ENCODE measurements at regions not wholly inside any gene's neighbourhood (a gene's known extent, or its start where the extent isn't known, plus 50 kb on each side); places are given as distances from the start of the nearest gene placed in this dataset.

GRCh38 chr6:103236923-103237322 lies 1622.8 kb downstream of the HACE1 start:
- no peak for TF ChIP-seq CTCF (IDR thresholded peaks at IDR 0.05 in 2 of 3, conservative IDR thresholded peaks at IDR 0.05 in 1 of 3; ENCODE audit: control insufficient read depth in 2 of 3, extremely low read depth in 1 of 3, insufficient read depth in 1 of 3, low read depth in 3 of 3, low read length in 3 of 3)
- no peak for TF ChIP-seq BRCA1 (IDR thresholded peaks at IDR 0.05; ENCODE audit: low read depth, low read length)
- TF ChIP-seq ETV6 (conservative IDR thresholded peaks at IDR 0.05 in 1 of 2, IDR thresholded peaks at IDR 0.05 in 1 of 2; ENCODE audit: borderline replicate concordance in 1 of 2, low read depth in 1 of 2): no peak
- no peak for TF ChIP-seq HDGF (IDR thresholded peaks at IDR 0.05)
- TF ChIP-seq RCOR1 (conservative IDR thresholded peaks at IDR 0.05; ENCODE audit: low read depth, low read length): no peak
- TF ChIP-seq ATF3 (IDR thresholded peaks at IDR 0.05; ENCODE audit: borderline replicate concordance, extremely low read depth, low read depth, low read length): no peak
- TF ChIP-seq PAX8 (IDR thresholded peaks at IDR 0.05): no peak
- TF ChIP-seq BCL11A (IDR thresholded peaks at IDR 0.05; ENCODE audit: low read depth, low read length): no peak
- no peak for TF ChIP-seq FOXM1 (IDR thresholded peaks at IDR 0.05; ENCODE audit: low read depth, low read length)
- TF ChIP-seq TCF12 (IDR thresholded peaks at IDR 0.05; ENCODE audit: low read depth, low read length): no peak
- no peak for TF ChIP-seq MAX (IDR thresholded peaks at IDR 0.05; ENCODE audit: low read depth, low read length)
- TF ChIP-seq JUND (IDR thresholded peaks at IDR 0.05; ENCODE audit: low read depth, low read length): no peak
- no peak for TF ChIP-seq POLR2A (IDR thresholded peaks at IDR 0.05; ENCODE audit: low read depth, low read length)
